ENCODE measurements at regions not wholly inside any gene's neighbourhood (a gene's known extent, or its start where the extent isn't known, plus 50 kb on each side); places are given as distances from the start of the nearest gene placed in this dataset.

GRCh38 chr6:165159460-165159859, 149.9 kb downstream of the C6orf118 start:
- TF ChIP-seq, protein P1, sequence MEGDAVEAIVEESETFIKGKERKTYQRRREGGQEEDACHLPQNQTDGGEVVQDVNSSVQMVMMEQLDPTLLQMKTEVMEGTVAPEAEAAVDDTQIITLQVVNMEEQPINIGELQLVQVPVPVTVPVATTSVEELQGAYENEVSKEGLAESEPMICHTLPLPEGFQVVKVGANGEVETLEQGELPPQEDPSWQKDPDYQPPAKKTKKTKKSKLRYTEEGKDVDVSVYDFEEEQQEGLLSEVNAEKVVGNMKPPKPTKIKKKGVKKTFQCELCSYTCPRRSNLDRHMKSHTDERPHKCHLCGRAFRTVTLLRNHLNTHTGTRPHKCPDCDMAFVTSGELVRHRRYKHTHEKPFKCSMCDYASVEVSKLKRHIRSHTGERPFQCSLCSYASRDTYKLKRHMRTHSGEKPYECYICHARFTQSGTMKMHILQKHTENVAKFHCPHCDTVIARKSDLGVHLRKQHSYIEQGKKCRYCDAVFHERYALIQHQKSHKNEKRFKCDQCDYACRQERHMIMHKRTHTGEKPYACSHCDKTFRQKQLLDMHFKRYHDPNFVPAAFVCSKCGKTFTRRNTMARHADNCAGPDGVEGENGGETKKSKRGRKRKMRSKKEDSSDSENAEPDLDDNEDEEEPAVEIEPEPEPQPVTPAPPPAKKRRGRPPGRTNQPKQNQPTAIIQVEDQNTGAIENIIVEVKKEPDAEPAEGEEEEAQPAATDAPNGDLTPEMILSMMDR (IDR thresholded peaks at IDR 0.05 in 2 of 3, conservative IDR thresholded peaks at IDR 0.05 in 1 of 3; ENCODE audit: borderline replicate concordance in 1 of 3, insufficient read depth in 1 of 3, low read depth in 2 of 3, low read length in 2 of 3), result no peak
- TF ChIP-seq POLR2A (IDR thresholded peaks at IDR 0.05; ENCODE audit: borderline replicate concordance, extremely low read depth, insufficient read depth, insufficient read length) (no peak), POLR2AphosphoS5 (IDR thresholded peaks at IDR 0.05; ENCODE audit: low read depth, low read length) (no peak), REST (IDR thresholded peaks at IDR 0.05; ENCODE audit: low read depth) (no peak), EZH2phosphoT487 (IDR thresholded peaks at IDR 0.05; ENCODE audit: borderline replicate concordance) (no peak), SRF (IDR thresholded peaks at IDR 0.05; ENCODE audit: low read depth) (no peak), SP1 (IDR thresholded peaks at IDR 0.05; ENCODE audit: low read depth) (no peak), EZH2 (IDR thresholded peaks at IDR 0.05) (no peak), ZBTB33 (IDR thresholded peaks at IDR 0.05; ENCODE audit: extremely low read depth, insufficient replicate concordance, low read length) (no peak), YY1 (IDR thresholded peaks at IDR 0.05; ENCODE audit: extremely low read depth, insufficient replicate concordance, low read depth, low read length) (no peak), RAD21 (IDR thresholded peaks at IDR 0.05; ENCODE audit: low read depth) (no peak)
- TF ChIP-seq, protein P2, sequence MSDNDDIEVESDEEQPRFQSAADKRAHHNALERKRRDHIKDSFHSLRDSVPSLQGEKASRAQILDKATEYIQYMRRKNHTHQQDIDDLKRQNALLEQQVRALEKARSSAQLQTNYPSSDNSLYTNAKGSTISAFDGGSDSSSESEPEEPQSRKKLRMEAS (IDR thresholded peaks at IDR 0.05), result no peak
